Ascending aorta (tissue), 2 donors: ENCODE measurements at regions not wholly inside any gene's neighbourhood (a gene's known extent, or its start where the extent isn't known, plus 50 kb on each side); places are given as distances from the start of the nearest gene placed in this dataset.
"Not testable (repeated sequence)": the region's sequence is repeated elsewhere in the genome, so short reads cannot be mapped to it uniquely, and the experiment has no call there.

Experiments used
- DNase-seq, 2 donors: peaks; one replicate each; pipeline ENCODE4 v3.0.0-alpha.2; 2019; ENCODE audit warnings: low spot score in 2 of 2
- H3K27ac ChIP-seq, 2 donors: fragments of 200-600 bp; sonication (generic); one replicate each; pipeline ENCODE4 v1.5.1; 2016 to 2017; ENCODE audit warnings: mild to moderate bottlenecking in 1 of 2
- H3K27me3 ChIP-seq: fragments of 200-600 bp; sonication (generic); one replicate; pipeline ENCODE4 v1.5.1; 2017
- H3K36me3 ChIP-seq, 2 donors: fragments of 200-600 bp; sonication (generic); one replicate each; pipeline ENCODE4 v1.5.1; 2016
- H3K4me1 ChIP-seq, 2 donors: fragments of 200-600 bp; sonication (generic); one replicate each; pipeline ENCODE4 v1.5.1; 2016 to 2017; ENCODE audit warnings: mild to moderate bottlenecking in 1 of 2
- H3K4me3 ChIP-seq, 2 donors: fragments of 200-600 bp; sonication (generic); one replicate each; pipeline ENCODE4 v1.5.1; 2016 to 2017; ENCODE audit warnings: mild to moderate bottlenecking in 1 of 2
- H3K9me3 ChIP-seq, 2 donors: fragments of 200-600 bp; sonication (generic); one replicate each; pipeline ENCODE4 v1.5.1; 2016
- CTCF ChIP-seq, 3 experiments: fragments of 200-600 bp in 2 of 3; fragments of 450-650 bp in 1 of 3; sonication (generic) in 2 of 3; IDR thresholded peaks; one replicate each; pipeline ENCODE4 v1.5.1; 2016 to 2019; ENCODE audit warnings: antibody characterized with exemption in 3 of 3, mild to moderate bottlenecking in 1 of 3, moderate library complexity in 1 of 3
- intact Hi-C: fragments of 100-400 bp; cut with DNase I; formaldehyde crosslinking; loops from one replicate; pipeline ENCODE4 v1.15.1; 2023

GRCh38 chr12:3417937-3418462 lies 73.0 kb upstream of the PRMT8 start:
- H3K27me3 ChIP-seq: no peaks in the 10 kb centered on the region
- H3K4me3 ChIP-seq: no peak overlapping the region
- H3K27ac ChIP-seq: no peak overlapping the region
- no peaks in the 10 kb centered on the region for H3K4me1 ChIP-seq
- no peak for TF ChIP-seq CTCF (IDR thresholded peaks at IDR 0.05)
- DNase-seq: no peak
- intact Hi-C loops: no loop called here
- no peaks in the 10 kb centered on the region for H3K9me3 ChIP-seq
- H3K36me3 ChIP-seq: no peaks in the 10 kb centered on the region

DNA sequence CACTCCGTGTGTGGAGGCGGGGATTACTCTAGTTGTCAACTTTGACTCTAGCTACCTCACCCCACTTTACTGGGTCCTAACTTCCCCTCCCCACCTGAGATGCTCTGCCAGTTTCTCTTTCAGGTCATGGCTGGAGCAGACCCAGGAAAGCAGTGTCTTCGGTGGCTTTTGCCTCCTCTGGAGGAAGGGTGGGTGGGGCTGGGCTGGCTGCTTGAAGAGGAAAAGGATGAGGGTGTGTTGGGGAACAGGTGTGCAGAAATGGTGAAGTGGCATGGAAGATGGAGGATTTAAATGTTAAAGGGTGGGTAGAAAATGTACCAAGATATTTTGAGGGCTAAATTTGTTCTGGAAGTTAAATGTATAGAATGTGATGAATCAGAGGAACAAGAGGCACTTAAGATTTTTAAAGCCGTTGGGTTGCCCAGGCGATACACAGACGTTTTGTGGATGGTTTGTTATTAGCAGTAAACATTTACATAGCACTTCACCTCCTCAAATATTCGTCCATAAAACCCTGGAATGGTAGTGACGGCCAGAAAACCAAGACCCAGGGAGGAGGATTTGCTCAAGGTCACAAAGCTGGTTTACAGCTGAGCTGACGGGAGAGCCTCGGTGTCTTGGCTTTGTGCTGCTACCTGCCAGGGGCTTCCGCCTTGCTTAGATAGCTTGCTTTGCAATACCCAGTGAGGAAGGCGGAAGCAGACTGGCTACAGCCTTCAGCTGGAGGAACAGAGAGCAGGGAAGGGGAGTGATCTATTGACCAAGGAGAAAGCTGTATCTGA lies 72.2 kb upstream of the PRMT8 start:
- no peak for DNase-seq
- H3K27ac ChIP-seq: no peak overlapping the region
- no peak for TF ChIP-seq CTCF (IDR thresholded peaks at IDR 0.05)
- H3K4me3 ChIP-seq: no peak overlapping the region
- H3K27me3 ChIP-seq: no peaks in the 10 kb centered on the region
- intact Hi-C loops: no loop called here
- no peaks in the 10 kb centered on the region for H3K4me1 ChIP-seq
- H3K9me3 ChIP-seq: no peaks in the 10 kb centered on the region
- H3K36me3 ChIP-seq: no peaks in the 10 kb centered on the region

DNA sequence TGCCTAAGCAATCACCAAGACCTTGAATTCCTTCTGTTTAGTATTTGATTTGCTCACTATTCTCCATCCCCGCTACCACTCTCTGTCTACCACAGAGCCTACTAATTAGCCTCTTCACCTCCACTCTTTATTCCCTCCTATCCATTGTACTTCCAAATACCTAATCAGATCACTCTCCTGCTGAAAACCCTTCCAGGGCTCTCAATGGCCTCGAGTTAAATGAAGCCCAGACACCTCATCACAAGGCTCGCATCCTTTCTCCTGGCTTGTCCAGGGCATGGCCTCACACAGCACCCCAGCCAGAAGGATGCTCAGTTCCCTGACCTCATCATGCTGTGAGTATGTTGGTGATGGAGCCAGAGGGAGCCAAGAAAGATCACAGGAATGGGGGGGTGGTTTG lies 71.4 kb upstream of the PRMT8 start:
- H3K27ac ChIP-seq: no peak overlapping the region
- H3K4me3 ChIP-seq: no peak overlapping the region
- no peak for DNase-seq
- H3K27me3 ChIP-seq: no peaks in the 10 kb centered on the region
- intact Hi-C loops: no loop called here
- H3K4me1 ChIP-seq: no peaks in the 10 kb centered on the region
- no peak for TF ChIP-seq CTCF (IDR thresholded peaks at IDR 0.05)
- H3K36me3 ChIP-seq: no peaks in the 10 kb centered on the region
- H3K9me3 ChIP-seq: no peaks in the 10 kb centered on the region

DNA sequence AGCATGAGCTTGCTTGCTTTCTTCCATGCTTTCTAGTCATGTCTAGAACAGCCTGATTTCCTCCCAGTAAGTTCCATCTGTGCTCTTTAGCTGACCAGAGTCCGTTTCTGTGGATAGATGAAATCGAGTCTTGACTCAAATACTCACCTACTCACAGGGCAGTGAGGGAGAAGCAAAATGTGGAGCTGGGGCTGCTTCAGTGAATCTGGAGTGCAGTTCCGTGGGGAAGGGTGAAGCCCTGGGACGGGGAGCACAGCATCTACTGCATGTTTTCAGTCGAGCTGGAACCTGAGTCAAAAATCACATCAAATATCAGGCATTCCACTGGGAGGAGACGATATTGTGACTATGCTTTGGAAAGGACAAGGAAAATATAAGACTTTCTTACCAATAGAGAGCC lies 70.3 kb upstream of the PRMT8 start:
- Histone ChIP-seq H3K9me3 (no peaks in the 10 kb centered on the region), H3K27ac (no peak overlapping the region), H3K36me3 (no peaks in the 10 kb centered on the region), H3K27me3 (no peaks in the 10 kb centered on the region), H3K4me1 (no peaks in the 10 kb centered on the region), H3K4me3 (no peak overlapping the region)
- intact Hi-C loops: no loop called here
- no peak for DNase-seq
- no peak for TF ChIP-seq CTCF (IDR thresholded peaks at IDR 0.05)

- Histone ChIP-seq H3K27me3 (no peaks in the 10 kb centered on the region), H3K36me3 (no peaks in the 10 kb centered on the region), H3K27ac (no peak overlapping the region), H3K4me3 (no peak overlapping the region), H3K4me1 (no peaks in the 10 kb centered on the region), H3K9me3 (no peaks in the 10 kb centered on the region)
- TF ChIP-seq CTCF (IDR thresholded peaks at IDR 0.05): no peak
- DNase-seq: no peak
- intact Hi-C loops: no loop called here
These were observed 69.6 kb upstream of the PRMT8 start for GRCh38 chr12:3421191-3421978.

DNA sequence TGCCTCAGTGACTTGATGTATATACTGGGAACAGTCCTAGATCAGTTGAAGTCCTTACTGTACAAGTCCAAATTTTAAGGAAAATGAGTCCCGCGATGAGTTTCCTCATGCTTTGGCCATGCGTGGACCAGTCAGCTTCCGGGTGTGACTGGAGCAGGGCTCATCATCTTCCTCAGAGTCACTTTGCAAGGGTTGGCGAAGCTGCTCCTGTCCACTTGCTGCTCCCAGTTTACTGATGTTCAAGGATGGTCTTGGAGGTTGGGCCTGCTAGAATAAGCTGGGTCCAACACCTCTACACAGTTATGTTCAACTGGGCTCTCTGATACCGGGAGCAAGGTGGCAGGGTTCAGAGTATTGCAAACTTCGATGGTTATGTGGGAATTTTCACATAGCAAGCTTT lies 66.2 kb upstream of the PRMT8 start:
- H3K36me3 ChIP-seq, H3K4me1 ChIP-seq, H3K27me3 ChIP-seq, DNase-seq, H3K9me3 ChIP-seq, H3K4me3 ChIP-seq, H3K27ac ChIP-seq, intact Hi-C loops: not testable (repeated sequence)
